Ascending aorta (tissue), 2 donors: ENCODE measurements at regions not wholly inside any gene's neighbourhood (a gene's known extent, or its start where the extent isn't known, plus 50 kb on each side); places are given as distances from the start of the nearest gene placed in this dataset.
"Not testable (repeated sequence)": the region's sequence is repeated elsewhere in the genome, so short reads cannot be mapped to it uniquely, and the experiment has no call there.

Experiments used
- DNase-seq, 2 donors: peaks; one replicate each; pipeline ENCODE4 v3.0.0-alpha.2; 2019; ENCODE audit warnings: low spot score in 2 of 2
- H3K27ac ChIP-seq, 2 donors: fragments of 200-600 bp; sonication (generic); one replicate each; pipeline ENCODE4 v1.5.1; 2016 to 2017; ENCODE audit warnings: mild to moderate bottlenecking in 1 of 2
- H3K27me3 ChIP-seq: fragments of 200-600 bp; sonication (generic); one replicate; pipeline ENCODE4 v1.5.1; 2017
- H3K36me3 ChIP-seq, 2 donors: fragments of 200-600 bp; sonication (generic); one replicate each; pipeline ENCODE4 v1.5.1; 2016
- H3K4me1 ChIP-seq, 2 donors: fragments of 200-600 bp; sonication (generic); one replicate each; pipeline ENCODE4 v1.5.1; 2016 to 2017; ENCODE audit warnings: mild to moderate bottlenecking in 1 of 2
- H3K4me3 ChIP-seq, 2 donors: fragments of 200-600 bp; sonication (generic); one replicate each; pipeline ENCODE4 v1.5.1; 2016 to 2017; ENCODE audit warnings: mild to moderate bottlenecking in 1 of 2
- H3K9me3 ChIP-seq, 2 donors: fragments of 200-600 bp; sonication (generic); one replicate each; pipeline ENCODE4 v1.5.1; 2016
- intact Hi-C: fragments of 100-400 bp; cut with DNase I; formaldehyde crosslinking; loops from one replicate; pipeline ENCODE4 v1.15.1; 2023
- TF ChIP-seq, protein P1 (sequence below), 3 experiments: fragments of 200-600 bp in 2 of 3; fragments of 450-650 bp in 1 of 3; sonication (generic) in 2 of 3; IDR thresholded peaks; one replicate each; pipeline ENCODE4 v1.5.1; 2016 to 2019; ENCODE audit warnings: antibody characterized with exemption in 3 of 3, mild to moderate bottlenecking in 1 of 3, moderate library complexity in 1 of 3

DNA sequence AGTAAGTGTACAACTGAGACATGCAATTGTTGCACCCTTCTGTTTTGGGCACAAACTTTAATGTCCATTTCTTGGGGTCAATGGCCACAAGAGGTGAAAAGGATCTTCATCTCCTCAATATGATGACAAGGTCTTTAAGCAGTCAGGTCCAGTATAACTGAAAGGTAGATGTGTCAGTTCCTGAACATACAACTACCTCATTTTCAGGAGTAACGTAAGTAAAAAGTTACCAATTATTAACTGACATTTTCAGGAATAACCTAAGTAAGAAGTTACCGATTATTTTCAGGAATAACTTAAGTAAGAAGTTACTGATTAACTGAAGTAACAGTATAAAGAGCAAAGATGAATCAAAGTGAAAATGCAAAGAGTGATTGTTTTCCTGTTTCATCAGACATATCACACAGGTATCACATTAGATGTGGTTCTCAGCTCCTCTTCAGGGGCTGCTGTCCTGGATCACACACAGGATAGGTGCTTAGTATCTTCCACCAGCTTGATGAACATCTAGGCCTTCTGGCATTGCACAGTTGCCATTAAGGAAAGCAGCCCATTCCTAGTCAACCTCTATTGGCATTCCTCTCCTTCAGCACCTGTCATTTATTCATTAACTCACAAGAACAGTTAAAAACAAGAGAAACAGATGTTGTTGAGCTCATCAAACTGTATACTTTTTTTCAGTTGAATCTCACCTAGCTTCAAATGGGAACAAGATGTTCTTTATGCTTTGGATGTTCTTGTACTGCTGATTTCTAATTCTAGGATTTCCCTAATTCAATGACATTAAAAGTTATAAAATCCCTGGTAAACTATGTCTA lies 200.0 kb downstream of the FOXG1 start:
- H3K9me3 ChIP-seq = no peaks in the 10 kb centered on the region
- H3K4me3 ChIP-seq = no peak overlapping the region
- no peaks in the 10 kb centered on the region for H3K36me3 ChIP-seq
- H3K4me1 ChIP-seq = no peaks in the 10 kb centered on the region
- intact Hi-C loops = no loop called here
- no peaks in the 10 kb centered on the region for H3K27me3 ChIP-seq
- TF ChIP-seq, protein P1, sequence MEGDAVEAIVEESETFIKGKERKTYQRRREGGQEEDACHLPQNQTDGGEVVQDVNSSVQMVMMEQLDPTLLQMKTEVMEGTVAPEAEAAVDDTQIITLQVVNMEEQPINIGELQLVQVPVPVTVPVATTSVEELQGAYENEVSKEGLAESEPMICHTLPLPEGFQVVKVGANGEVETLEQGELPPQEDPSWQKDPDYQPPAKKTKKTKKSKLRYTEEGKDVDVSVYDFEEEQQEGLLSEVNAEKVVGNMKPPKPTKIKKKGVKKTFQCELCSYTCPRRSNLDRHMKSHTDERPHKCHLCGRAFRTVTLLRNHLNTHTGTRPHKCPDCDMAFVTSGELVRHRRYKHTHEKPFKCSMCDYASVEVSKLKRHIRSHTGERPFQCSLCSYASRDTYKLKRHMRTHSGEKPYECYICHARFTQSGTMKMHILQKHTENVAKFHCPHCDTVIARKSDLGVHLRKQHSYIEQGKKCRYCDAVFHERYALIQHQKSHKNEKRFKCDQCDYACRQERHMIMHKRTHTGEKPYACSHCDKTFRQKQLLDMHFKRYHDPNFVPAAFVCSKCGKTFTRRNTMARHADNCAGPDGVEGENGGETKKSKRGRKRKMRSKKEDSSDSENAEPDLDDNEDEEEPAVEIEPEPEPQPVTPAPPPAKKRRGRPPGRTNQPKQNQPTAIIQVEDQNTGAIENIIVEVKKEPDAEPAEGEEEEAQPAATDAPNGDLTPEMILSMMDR (IDR thresholded peaks at IDR 0.05) = no peak
- H3K27ac ChIP-seq = no peak overlapping the region
- no peak for DNase-seq

DNA sequence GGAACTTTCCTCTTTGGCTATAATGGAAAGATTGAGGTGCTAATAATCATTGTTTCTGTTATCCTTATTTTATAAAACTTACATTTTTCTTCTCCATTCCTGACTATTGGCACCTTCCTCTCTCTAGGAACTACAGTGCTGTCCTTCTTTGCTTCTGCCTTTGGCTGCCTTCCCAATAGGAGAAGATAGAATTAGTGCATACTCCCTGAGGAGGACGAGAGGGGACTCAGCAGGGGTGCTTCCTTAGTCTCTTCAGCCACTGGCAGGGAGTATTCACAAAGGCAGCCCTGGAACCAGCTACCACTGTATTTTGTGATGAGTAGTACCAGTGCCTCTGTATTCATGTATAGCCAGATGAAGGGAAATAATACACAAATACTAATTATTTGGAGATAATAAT lies 208.5 kb downstream of the FOXG1 start:
- no peak for DNase-seq
- Histone ChIP-seq H3K36me3 (no peaks in the 10 kb centered on the region), H3K4me1 (no peaks in the 10 kb centered on the region), H3K9me3 (no peaks in the 10 kb centered on the region), H3K4me3 (no peak overlapping the region), H3K27me3 (no peaks in the 10 kb centered on the region), H3K27ac (no peak overlapping the region)
- intact Hi-C loops = no loop called here
- TF ChIP-seq, protein P1 (IDR thresholded peaks at IDR 0.05) = no peak

DNA sequence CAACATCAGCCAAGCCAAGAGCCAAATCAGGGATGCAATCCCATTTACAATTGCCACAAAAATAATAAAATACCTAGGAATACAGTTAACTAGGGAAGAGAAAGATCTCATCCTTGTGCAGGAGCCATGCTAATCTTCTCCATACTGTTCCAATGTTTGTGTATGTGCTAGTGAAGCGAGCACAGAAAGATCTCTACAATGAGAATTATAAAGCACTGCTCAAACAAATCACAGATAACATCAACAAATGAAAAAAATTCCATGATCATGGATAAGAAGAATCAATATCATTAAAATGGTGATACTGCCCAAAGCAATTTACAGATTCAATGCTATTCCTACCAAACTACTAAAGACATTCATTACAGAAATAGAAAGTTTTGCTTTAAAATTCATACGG lies 215.6 kb downstream of the FOXG1 start:
- no peaks in the 10 kb centered on the region for H3K9me3 ChIP-seq
- H3K4me1 ChIP-seq = no peaks in the 10 kb centered on the region
- TF ChIP-seq, protein P1 (IDR thresholded peaks at IDR 0.05) = no peak
- no peaks in the 10 kb centered on the region for H3K27me3 ChIP-seq
- no peak overlapping the region for H3K4me3 ChIP-seq
- intact Hi-C loops = no loop called here
- DNase-seq = no peak
- H3K27ac ChIP-seq = no peak overlapping the region
- no peaks in the 10 kb centered on the region for H3K36me3 ChIP-seq

DNA sequence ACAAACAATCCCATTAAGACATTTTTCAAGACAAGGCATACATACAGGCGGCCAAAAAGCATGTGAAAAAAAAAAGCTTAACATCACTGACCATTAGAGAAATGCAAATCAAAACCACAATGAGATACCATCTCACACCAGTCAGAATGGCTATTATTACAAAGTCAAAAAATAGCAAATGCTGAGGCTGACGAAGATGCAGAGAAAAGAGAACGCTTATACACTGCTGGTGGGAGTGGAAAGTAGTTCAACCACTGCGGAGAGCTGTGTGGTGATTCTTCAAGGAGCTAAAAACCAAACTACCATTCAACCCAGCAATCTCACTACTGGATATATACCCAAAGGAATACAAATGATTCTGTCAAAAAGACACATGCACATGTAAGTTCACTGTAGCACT lies 216.7 kb downstream of the FOXG1 start:
- Histone ChIP-seq H3K9me3 (no peaks in the 10 kb centered on the region), H3K36me3 (no peaks in the 10 kb centered on the region), H3K27ac (no peak overlapping the region), H3K27me3 (no peaks in the 10 kb centered on the region), H3K4me3 (no peak overlapping the region), H3K4me1 (no peaks in the 10 kb centered on the region)
- DNase-seq = no peak
- TF ChIP-seq, protein P1 (IDR thresholded peaks at IDR 0.05) = no peak
- intact Hi-C loops = no loop called here

DNA sequence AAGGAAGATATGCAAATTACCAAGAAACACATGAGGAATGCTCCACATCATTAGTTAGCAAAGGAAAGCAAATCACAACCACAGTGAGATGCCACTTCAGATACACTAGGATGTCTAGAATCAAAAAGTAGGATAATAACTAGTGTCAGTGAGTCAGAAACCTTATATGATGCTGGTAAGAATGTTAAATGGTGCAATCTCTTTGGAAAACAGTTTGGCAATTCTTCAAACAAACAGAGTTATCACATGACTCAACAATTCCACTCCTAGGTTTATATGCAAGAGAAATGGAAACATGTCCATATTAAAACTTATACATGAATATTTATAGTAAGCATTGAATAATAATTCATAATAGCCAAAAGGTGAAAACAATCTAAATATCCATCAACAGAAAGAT lies 220.9 kb downstream of the FOXG1 start:
- DNase-seq = no peak
- Histone ChIP-seq H3K36me3 (no peaks in the 10 kb centered on the region), H3K4me1 (no peaks in the 10 kb centered on the region), H3K9me3 (no peaks in the 10 kb centered on the region), H3K27me3 (no peaks in the 10 kb centered on the region), H3K27ac (no peak overlapping the region), H3K4me3 (no peak overlapping the region)
- intact Hi-C loops = no loop called here
- TF ChIP-seq, protein P1 (IDR thresholded peaks at IDR 0.05) = no peak

DNA sequence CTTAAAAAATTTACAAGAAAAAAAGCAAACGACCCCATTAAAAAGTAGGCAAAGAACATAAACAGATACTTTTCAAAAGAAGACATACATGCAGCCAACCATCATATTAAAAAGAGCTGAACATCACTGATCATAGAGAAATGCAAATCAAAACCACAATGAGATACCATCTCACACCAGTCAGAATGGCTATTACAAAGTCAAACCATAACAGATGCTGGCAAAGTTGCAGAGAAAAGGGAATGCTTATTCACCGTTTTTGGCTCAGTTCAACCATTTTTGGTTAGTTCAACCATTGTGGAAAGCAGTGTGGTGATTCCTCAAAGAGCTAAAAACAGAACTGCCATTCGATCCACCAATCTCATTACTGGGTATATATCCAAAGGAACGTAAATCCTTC lies 230.6 kb downstream of the FOXG1 start:
- H3K36me3 ChIP-seq, DNase-seq, H3K27me3 ChIP-seq, intact Hi-C loops, H3K4me3 ChIP-seq, H3K27ac ChIP-seq, H3K9me3 ChIP-seq, H3K4me1 ChIP-seq: not testable (repeated sequence)
